ENCODE measurements at regions not wholly inside any gene's neighbourhood (a gene's known extent, or its start where the extent isn't known, plus 50 kb on each side); places are given as distances from the start of the nearest gene placed in this dataset.

DNA sequence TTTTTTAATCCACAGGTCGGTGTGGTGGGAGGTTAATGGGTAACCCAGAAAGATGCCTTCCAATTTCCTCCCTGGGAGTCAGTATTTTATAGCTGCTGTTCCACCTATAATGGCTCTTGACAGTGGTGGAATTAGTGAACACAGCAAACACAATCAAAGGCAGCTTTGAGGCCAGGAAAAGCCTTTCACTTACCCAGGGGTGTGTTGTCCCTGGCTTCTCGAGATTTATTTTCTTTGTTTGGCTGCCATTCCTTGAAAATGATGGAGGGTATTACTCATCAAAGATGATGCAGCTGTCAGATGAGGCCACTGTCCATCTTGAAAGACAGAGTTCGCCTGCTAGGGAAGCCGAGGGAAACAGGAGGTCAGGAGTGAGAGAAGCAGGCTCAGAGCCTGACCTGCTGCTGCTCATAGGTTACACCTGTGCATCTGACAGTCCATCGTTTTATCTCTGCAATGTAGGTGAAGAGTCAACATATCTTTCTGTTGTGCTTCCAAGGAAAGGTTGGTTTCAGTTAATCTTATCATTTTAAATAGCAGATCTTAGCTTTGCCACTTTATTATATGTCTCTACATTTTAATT lies 221.6 kb downstream of the XPNPEP1 start:
- H3K27ac ChIP-seq: no peak overlapping the region
- TF ChIP-seq, protein P1, sequence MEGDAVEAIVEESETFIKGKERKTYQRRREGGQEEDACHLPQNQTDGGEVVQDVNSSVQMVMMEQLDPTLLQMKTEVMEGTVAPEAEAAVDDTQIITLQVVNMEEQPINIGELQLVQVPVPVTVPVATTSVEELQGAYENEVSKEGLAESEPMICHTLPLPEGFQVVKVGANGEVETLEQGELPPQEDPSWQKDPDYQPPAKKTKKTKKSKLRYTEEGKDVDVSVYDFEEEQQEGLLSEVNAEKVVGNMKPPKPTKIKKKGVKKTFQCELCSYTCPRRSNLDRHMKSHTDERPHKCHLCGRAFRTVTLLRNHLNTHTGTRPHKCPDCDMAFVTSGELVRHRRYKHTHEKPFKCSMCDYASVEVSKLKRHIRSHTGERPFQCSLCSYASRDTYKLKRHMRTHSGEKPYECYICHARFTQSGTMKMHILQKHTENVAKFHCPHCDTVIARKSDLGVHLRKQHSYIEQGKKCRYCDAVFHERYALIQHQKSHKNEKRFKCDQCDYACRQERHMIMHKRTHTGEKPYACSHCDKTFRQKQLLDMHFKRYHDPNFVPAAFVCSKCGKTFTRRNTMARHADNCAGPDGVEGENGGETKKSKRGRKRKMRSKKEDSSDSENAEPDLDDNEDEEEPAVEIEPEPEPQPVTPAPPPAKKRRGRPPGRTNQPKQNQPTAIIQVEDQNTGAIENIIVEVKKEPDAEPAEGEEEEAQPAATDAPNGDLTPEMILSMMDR (conservative IDR thresholded peaks at IDR 0.05): no peak

- TF ChIP-seq, protein P1 (conservative IDR thresholded peaks at IDR 0.05): no peak
- no peak overlapping the region for H3K27ac ChIP-seq
Observed at GRCh38 chr10:109698882-109699664, 224.2 kb downstream of the XPNPEP1 start.

DNA sequence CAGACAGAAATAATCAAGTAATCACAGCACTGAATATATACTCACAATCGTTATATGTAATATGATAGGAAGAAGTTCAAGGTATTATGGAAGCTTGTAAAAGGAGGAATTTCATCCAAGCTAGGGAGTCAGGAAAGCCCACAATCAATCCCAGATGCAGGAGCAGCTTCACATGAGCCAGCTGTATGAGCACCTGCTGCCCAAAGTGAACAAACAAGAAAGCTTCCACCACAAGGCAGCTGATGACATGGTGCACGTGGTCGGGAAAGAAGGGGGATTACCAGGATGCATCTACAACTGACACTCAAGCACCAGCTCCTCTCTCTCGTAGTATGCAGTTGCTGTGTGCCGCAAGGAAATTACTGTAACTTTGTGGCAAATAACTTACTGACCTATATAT lies 225.2 kb downstream of the XPNPEP1 start:
- TF ChIP-seq, protein P1 (conservative IDR thresholded peaks at IDR 0.05): no peak
- H3K27ac ChIP-seq: no peak overlapping the region

DNA sequence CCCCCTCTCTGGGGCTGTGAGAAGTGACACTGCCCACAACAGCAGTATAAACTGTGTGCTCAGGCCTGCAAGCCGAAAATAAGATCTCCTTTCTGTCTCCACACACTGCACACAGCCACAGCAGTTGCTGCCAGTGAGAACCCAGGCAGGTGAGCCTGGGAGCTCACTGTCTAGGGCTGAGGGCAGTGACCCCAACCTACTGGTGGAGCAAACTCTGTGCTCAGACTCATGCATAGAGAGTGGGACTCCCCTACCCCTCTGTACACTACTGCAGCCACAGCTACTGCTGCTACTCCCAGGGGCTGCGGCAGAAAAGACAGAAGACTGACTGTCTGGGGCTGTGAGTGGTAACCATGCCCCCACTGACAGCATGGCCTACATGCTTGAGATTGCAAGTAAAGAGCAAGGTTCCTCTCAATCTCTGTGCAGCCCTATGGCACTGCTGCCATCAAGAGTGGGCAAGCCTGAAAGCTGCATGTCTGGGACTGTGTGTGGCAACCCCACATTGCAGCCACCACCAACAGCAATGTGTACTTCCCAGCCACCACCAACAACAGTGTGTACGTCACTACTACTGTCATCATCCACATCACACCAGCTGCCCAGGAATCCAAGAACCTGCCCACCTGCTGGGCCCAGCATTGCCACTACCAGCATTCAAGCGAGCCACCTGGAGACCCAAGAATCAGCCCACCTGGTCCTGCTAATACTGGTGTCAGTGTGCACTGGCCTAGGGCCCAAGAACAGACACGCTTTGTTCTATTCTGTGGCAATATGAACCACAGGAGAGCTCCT lies 226.1 kb downstream of the XPNPEP1 start:
- TF ChIP-seq, protein P1 (conservative IDR thresholded peaks at IDR 0.05): no peak
- H3K27ac ChIP-seq: no peak overlapping the region

DNA sequence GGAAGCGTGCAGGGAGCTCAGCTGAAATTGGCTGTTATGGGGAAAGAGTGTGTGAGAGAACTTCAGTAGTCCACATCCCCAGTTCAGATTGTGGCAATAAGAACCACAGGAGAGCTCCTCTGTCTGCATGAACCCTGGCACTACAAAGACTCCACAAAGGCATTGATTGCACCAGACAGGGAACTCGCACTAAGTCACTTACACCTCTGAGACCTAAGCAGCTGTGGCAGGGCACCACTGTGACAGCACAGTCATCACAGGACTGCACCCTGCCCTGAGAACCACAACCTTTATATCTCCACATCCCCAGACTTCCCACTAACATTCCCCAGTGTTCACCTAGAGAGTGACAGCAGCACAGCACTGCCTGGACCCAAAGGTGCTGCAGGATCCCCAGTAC lies 226.8 kb downstream of the XPNPEP1 start:
- H3K27ac ChIP-seq: no peak overlapping the region
- TF ChIP-seq, protein P1 (conservative IDR thresholded peaks at IDR 0.05): no peak

DNA sequence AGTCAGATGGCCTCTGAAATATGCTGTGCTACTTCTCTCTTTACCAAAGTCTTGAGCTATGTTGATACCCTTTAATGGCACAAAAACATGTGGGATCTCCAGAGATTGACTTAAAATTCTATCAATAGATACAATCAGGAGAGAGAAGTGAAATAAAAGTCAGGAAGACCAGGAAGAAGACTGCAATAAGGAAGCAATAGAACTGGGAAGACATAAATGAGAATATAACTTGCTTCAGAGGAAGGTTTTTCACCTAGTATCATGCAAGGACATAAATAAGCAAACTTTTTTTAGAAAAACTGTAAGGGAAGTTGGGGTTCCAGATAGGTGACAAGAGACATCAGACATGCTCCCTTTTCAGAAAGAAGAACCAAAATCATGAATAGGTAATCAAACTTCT lies 227.3 kb downstream of the XPNPEP1 start:
- TF ChIP-seq, protein P1 (conservative IDR thresholded peaks at IDR 0.05): no peak
- no peak overlapping the region for H3K27ac ChIP-seq

DNA sequence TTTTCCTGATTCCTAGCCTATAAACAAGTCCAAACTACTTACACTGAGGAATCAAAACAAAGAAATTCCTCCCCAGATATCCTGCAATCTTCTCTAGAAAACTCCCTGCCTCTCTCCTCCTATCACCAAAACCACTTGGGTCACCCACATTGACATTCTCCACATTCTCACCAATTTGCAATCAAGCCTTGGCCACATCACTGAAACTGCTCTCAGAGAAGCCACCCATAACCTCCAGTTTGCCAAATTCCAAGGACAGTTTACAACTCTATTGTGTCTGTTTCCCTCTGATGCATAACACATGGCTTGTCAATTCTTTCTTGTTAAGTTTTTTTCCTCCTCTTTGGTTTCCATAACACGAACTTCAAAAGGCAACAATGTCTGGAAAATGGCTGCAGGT lies 233.5 kb downstream of the XPNPEP1 start:
- TF ChIP-seq, protein P1 (conservative IDR thresholded peaks at IDR 0.05): no peak
- H3K27ac ChIP-seq: no peak overlapping the region

Data from VCaP (cell line).